Stimulated activated CD8-positive, alpha-beta memory T cell treated with anti-CD3 and anti-CD28 coated beads, Interleukin-7, amount 100 ng/mL, for 4 hours (primary cell): ENCODE measurements at regions not wholly inside any gene's neighbourhood (a gene's known extent, or its start where the extent isn't known, plus 50 kb on each side); places are given as distances from the start of the nearest gene placed in this dataset.

Source experiments
- DNase-seq, 2 donors: peaks; one replicate each; pipeline ENCODE4 v3.0.0-alpha.2; 2020; ENCODE audit warnings: low read depth in 2 of 2

DNA sequence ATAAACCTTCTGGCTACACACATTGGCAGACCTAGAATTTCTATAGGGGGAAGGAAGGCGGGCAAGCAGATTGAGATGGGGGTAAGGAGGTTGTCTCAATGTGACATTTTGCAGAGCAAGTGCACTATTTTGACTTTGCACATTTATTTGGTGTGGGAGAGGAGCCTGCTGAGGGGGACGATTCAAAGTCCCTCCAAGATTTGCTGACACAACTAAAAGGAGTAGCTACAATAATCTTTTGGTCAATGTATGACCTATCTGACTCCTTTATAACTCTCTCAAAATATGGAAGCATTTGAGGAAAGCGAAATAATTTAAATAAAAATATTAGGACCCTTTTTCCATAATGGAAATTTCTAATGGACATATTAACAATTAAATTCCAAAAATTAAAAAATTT lies 274.9 kb upstream of the PPARGC1A start:
- no peak for DNase-seq

DNA sequence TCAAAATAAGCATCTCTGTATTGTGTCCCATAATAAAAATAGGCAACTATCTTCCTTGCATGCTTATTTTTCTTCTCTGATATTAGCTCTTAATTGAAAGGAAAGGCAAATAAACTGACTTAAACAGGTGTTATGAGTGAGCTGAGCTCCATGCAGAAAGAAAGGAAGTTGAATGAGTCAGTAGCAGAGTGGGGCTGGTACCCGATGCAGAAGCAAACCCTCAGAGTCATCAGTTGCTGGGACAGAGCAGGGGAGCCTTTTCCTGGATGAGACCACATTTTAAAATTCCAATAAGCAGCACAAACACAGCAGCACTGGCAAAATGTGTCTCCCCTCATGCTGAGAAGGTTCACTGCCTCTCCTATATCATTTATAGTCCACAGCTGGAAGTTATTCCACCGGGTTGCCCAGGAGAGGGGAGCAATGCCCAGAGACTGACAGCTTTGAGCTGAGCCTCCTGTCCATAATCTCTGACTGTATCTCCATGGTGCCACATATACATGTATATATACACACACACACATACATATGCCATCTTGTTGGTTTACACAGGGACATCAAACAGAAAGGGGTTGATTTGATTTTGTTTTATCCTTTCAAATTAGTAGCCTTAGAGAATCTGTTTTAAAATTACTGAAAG lies 274.3 kb upstream of the PPARGC1A start:
- no peak for DNase-seq

- no peak for DNase-seq
Observed at GRCh38 chr4:24163314-24163713, 273.5 kb upstream of the PPARGC1A start.

GRCh38 chr4:24160358-24160757 lies 270.5 kb upstream of the PPARGC1A start:
- DNase-seq = no peak

- no peak for DNase-seq
Observed at GRCh38 chr4:24158031-24158430, 268.2 kb upstream of the PPARGC1A start.

GRCh38 chr4:24150034-24150433 lies 260.2 kb upstream of the PPARGC1A start:
- DNase-seq = no peak

DNA sequence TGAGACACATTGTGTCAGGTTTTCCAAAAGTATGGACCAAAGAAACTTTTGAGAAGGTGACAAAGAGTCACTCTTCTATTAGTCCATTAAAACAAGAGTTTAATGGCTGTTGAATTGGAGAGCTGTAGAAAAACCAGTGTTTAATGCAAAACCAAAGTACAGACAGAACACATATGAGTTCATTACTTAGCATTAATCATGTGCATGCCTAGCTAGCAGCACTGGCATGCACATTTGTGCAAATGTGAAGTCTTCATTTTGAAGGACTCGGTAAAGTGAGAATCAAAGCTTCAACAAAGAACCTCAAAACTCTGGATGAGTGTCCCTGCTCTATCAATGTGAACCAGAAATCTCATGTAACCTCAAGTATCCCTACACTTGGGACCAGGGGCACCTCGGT lies 256.3 kb upstream of the PPARGC1A start:
- no peak for DNase-seq

GRCh38 chr4:24145591-24145990 lies 255.7 kb upstream of the PPARGC1A start:
- DNase-seq = no peak

DNA sequence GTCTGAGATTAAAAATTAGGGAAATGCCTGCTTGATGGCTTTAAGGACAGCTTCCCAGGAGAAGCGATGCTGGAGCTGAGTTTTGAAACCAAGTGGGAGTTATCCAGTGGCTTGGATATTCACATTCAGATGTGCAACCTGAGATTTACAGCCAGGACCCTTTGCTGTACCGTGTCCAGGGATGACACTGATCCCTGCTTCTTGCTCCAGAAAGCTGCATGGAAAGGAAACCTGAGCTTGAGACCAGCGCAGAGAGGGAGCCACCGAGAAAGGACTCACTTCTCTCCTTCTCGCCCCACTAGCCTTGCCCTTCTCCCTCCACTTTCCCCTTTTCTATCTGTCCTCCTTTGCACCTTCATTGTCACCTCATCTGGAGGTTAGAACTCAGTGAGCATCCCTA lies 254.5 kb upstream of the PPARGC1A start:
- no peak for DNase-seq

DNA sequence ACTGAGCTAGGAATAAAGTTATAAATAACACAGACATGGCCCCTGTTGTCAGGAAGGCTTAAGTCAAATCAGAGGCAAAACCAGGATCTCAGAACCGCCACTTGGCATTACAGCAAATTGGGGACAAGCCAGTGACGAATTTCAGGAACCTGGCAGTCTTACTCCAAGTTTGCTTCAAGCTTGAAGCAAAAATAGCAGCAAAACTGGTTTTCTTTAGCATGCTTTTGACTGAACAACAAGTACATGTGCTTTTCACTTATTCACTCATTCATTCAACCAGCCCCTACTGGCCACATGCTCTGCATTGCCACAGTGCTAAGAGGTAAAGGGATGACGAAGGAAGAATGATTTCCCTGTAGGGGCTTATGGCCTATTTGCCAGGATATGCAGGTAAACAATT lies 253.9 kb upstream of the PPARGC1A start:
- no peak for DNase-seq

- DNase-seq = no peak
Observed at GRCh38 chr4:24141836-24142235, 252.0 kb upstream of the PPARGC1A start.

- DNase-seq = no peak
Observed at GRCh38 chr4:24140892-24141291, 251.0 kb upstream of the PPARGC1A start.

- no peak for DNase-seq
Observed at GRCh38 chr4:24137671-24138601, 248.1 kb upstream of the PPARGC1A start.

- no peak for DNase-seq
Observed at GRCh38 chr4:24131954-24132673, 242.3 kb upstream of the PPARGC1A start.

- DNase-seq = no peak
Observed at GRCh38 chr4:24130637-24131036, 240.8 kb upstream of the PPARGC1A start.

GRCh38 chr4:24126776-24127175 lies 236.9 kb upstream of the PPARGC1A start:
- DNase-seq = no peak

DNA sequence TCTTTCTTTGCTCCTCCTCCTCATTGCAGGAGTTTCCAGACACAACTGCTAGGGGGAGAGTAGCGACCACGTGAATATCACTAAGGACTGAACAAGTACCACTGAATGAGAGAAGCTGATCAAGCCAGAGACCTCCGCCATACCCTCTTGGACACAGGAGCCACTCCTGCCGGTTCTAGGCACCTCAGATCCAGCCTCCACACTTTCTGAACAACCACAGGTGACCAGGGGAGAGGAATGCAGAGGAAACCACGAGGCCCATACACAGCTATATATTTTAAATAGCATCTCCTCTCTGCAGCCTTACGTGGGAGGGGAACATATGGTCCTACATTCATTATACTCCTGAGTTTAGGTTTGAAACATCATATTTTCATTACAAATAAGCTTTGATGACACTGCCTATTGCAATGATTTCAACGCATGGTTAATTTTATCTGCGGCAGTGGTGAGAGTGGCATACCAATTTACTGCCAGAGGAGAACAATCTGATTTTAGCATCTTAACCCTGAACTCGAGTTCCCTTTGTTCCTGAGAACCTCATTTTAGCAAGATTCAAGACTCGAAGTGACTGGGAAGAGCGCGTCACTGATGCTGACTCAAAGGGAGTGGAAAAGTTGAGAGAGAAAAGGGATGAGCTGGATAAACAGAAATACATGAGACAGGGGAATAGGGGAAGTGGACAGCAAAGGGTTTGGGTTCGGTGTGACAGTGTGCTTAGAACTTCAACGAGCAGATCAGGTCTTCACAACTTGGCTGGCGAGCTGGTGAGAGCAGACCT lies 231.7 kb upstream of the PPARGC1A start:
- no peak for DNase-seq

DNA sequence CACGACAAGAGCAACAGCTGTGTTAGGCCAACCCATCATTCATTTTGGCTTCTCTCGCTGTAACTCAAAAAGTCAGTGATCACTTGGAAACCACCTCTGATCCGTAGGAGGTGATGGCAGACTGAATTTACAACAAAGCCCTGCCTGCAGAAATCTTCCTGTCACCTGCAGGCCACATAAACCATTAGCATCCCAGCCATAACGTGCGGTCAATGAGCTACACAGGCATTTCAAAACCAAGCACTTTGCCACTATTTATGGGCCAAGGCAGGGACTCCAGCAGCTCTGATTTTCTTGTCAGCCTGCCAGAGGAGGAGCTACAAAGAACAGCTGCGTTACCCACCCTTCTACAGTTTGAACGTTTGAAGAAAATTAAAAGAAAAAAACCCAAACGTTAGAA lies 228.1 kb upstream of the PPARGC1A start:
- no peak for DNase-seq

GRCh38 chr4:24116107-24116506 lies 226.3 kb upstream of the PPARGC1A start:
- no peak for DNase-seq

GRCh38 chr4:24114919-24115500 lies 225.2 kb upstream of the PPARGC1A start:
- no peak for DNase-seq

- no peak for DNase-seq
Observed at GRCh38 chr4:24114444-24114843, 224.6 kb upstream of the PPARGC1A start.
